ENCODE measurements at regions not wholly inside any gene's neighbourhood (a gene's known extent, or its start where the extent isn't known, plus 50 kb on each side); places are given as distances from the start of the nearest gene placed in this dataset.

DNA sequence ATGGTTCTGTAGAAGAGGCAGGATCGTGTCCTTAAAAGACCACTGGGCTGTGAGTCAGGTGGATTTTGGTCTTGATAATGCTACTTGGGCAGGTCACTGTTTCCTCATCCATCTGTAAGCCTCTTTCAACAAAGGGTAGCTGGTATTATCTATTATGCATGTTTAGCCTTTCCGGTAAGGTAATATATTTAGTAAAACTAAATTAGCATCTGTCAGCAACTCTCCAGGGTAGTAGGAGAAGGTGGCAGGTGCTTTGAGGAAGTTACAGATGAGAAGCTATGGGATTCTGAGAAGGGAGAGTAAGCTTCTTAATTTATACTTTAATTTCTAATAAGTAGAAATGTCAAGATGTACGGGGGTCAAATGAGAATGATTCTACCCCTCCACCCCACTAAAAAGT lies 86.9 kb upstream of the TGM3 start:
- no peak overlapping the region for H3K4me3 ChIP-seq
- H3K36me3 ChIP-seq, result no peaks in the 10 kb centered on the region
- TF ChIP-seq POLR2A (IDR thresholded peaks at IDR 0.05), result no peak
- H3K4me1 ChIP-seq, result peaks cover 0 to 49% (median 32%) of the 10 kb centered on the region in 6 donors
- H3K27me3 ChIP-seq (replicated peaks in 1 of 7), result peaks cover 0 to 34% (median 6%) of the 10 kb centered on the region in 7 donors
- H3K27ac ChIP-seq, result no peak overlapping the region
- WGBS, 5 donors, result 77 to 87% (median 85%) methylated on average over 3 of the region's 3 CpGs
- intact Hi-C loops (cut with DNase I; ENCODE audit: low total_unique reads), result loop anchor here (5.0 kb wide), 2 partner anchors 138 to 243 kb away; no protein-coding TSS in a partner anchor
- DNase-seq, result no peak
- no peaks in the 10 kb centered on the region for H3K9me3 ChIP-seq

DNA sequence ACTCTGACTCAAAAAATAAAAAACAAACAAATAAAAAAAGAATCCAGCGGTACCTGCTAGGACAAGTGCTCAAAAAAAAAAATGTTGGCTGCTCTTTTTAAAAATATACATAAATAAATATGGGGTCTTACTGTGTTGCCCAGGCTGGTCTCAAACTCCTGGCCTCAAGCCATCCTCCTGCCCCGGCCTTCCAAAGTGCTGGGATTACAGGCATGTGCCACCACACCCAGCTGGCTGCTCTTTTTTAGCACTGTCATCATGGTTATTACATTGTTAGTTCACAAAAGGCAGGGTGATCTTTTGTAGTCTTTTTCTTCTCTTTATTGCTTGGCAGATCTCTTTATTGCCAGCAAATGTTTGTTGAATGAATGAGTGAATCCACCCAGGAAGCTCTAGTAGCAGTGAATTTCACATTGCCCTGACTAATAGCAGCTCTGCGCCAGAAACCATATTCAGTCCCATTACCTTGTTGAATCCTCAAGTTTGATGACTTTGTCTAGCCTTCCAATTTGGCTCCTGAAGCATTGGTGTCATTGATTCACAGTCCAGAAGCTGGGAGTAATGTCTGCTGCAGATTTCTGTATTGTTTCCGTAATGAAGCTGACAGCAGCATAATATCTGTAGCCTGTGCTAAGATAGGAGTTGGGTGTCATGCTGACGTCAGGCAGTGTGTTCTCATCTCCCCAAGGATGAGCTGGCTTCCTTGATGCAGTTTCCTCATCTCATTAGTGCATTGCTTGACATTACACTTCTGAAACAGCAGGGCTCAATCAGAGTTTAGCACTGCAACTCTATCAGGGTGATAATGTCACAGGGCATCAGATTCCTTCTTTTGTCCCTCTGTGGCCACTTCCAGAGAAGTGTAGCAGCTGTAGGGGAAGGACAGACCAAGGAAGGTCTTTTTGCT lies 84.9 kb upstream of the TGM3 start:
- H3K4me1 ChIP-seq, result peaks cover 0 to 49% (median 32%) of the 10 kb centered on the region in 6 donors
- intact Hi-C loops (cut with DNase I; ENCODE audit: low total_unique reads), result no loop called here
- no peaks in the 10 kb centered on the region for H3K9me3 ChIP-seq
- H3K4me3 ChIP-seq, result no peak overlapping the region
- H3K36me3 ChIP-seq, result no peaks in the 10 kb centered on the region
- TF ChIP-seq, protein P1, sequence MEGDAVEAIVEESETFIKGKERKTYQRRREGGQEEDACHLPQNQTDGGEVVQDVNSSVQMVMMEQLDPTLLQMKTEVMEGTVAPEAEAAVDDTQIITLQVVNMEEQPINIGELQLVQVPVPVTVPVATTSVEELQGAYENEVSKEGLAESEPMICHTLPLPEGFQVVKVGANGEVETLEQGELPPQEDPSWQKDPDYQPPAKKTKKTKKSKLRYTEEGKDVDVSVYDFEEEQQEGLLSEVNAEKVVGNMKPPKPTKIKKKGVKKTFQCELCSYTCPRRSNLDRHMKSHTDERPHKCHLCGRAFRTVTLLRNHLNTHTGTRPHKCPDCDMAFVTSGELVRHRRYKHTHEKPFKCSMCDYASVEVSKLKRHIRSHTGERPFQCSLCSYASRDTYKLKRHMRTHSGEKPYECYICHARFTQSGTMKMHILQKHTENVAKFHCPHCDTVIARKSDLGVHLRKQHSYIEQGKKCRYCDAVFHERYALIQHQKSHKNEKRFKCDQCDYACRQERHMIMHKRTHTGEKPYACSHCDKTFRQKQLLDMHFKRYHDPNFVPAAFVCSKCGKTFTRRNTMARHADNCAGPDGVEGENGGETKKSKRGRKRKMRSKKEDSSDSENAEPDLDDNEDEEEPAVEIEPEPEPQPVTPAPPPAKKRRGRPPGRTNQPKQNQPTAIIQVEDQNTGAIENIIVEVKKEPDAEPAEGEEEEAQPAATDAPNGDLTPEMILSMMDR (IDR thresholded peaks at IDR 0.05 in 8 of 11, conservative IDR thresholded peaks at IDR 0.05 in 3 of 11), result peak in 8 of 11 experiments; percentile 11 to 57 (median 25)
- peak in 1 of 3 donors; percentile 82 for TF ChIP-seq POLR2AphosphoS5 (IDR thresholded peaks at IDR 0.05)
- no peak for TF ChIP-seq POLR2A (IDR thresholded peaks at IDR 0.05)
- WGBS, 5 donors, result 57 to 75% (median 66%) methylated on average over 5 of the region's 5 CpGs
- peaks cover 0 to 26% (median 6%) of the 10 kb centered on the region in 7 donors for H3K27me3 ChIP-seq (replicated peaks in 1 of 7)
- peak overlapping the region in 6 of 8 donors; percentile 7 to 74 (median 49) for H3K27ac ChIP-seq
- no peak for DNase-seq

DNA sequence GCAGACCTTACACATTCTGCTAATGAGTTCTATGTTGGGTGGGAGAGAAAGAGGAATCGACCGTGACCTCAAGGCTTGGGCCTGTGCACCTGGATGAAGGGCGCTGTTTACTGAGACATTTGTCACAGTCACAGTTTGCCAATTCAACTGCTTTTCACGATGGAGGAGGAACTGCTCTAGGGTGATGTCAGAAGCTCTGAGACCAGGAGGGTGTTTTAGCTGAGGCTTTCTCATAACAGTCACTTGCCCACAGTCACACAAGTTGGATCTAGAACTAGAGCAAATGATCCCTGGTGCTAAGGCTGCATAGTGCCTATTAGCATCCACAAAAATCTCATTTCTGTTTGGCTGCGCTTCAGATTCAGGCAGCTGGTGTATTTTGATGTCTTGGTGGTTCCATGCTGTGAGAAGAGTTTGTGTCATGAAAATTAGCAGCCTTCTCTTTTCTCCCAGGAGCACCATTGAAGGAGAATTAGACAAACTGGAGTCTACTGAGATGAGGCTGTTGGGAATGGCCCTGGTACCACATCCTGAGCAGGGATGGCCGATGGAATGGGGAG lies 83.3 kb upstream of the TGM3 start:
- no peak overlapping the region for H3K4me3 ChIP-seq
- no peaks in the 10 kb centered on the region for H3K9me3 ChIP-seq
- TF ChIP-seq POLR2A (IDR thresholded peaks at IDR 0.05) (no peak), POLR2AphosphoS5 (IDR thresholded peaks at IDR 0.05) (no peak)
- TF ChIP-seq, protein P1 (IDR thresholded peaks at IDR 0.05 in 8 of 11, conservative IDR thresholded peaks at IDR 0.05 in 3 of 11), result no peak
- no peak for DNase-seq
- intact Hi-C loops (cut with DNase I; ENCODE audit: low total_unique reads), result no loop called here
- H3K36me3 ChIP-seq, result no peaks in the 10 kb centered on the region
- peaks cover 0 to 43% (median 24%) of the 10 kb centered on the region in 6 donors for H3K4me1 ChIP-seq
- no peak overlapping the region for H3K27ac ChIP-seq
- H3K27me3 ChIP-seq (replicated peaks in 1 of 7), result peaks cover 0 to 13% (median 0%) of the 10 kb centered on the region in 7 donors
- WGBS, 5 donors, result 79 to 83% (median 82%) methylated on average over 6 of the region's 6 CpGs

DNA sequence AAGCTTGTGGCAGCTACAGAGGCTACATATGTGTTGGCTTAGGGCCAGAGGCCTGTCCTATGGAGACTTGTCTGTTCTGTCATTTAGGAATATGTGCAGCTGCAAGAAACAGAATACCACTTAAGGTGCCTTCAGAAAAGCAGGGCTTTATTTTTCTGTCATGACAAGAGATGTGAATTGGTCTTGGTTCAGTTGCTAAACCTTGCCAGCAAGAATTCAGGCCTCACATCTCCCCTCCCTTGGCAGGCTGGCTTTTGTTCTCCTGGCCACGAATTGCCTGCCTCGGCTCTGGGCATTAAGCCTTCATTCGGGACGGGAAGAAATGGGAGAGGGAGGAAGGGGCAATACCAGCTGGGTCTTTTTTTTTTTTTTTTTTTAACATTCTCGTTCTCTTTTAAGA lies 82.4 kb upstream of the TGM3 start:
- Histone ChIP-seq H3K4me3 (no peak overlapping the region), H3K4me1 (peaks cover 5 to 43% (median 24%) of the 10 kb centered on the region in 6 donors), H3K27me3 (replicated peaks in 1 of 7) (peaks cover 0 to 4% (median 0%) of the 10 kb centered on the region in 7 donors), H3K27ac (no peak overlapping the region), H3K9me3 (no peaks in the 10 kb centered on the region), H3K36me3 (no peaks in the 10 kb centered on the region)
- TF ChIP-seq POLR2AphosphoS5 (IDR thresholded peaks at IDR 0.05), result no peak
- no peak for TF ChIP-seq POLR2A (IDR thresholded peaks at IDR 0.05)
- TF ChIP-seq, protein P1 (IDR thresholded peaks at IDR 0.05 in 8 of 11, conservative IDR thresholded peaks at IDR 0.05 in 3 of 11), result no peak
- intact Hi-C loops (cut with DNase I; ENCODE audit: low total_unique reads), result no loop called here
- 52 to 92% (median 91%) methylated on average over 5 of the region's 5 CpGs for WGBS, 5 donors
- no peak for DNase-seq

Data from spleen (tissue), 11 donors.